Thyroid gland (tissue), 4 donors: ENCODE measurements at regions not wholly inside any gene's neighbourhood (a gene's known extent, or its start where the extent isn't known, plus 50 kb on each side); places are given as distances from the start of the nearest gene placed in this dataset.

Experiments
- DNase-seq, 2 donors: peaks; one replicate each; pipeline ENCODE4 v3.0.0-alpha.2; 2019
- H3K27ac ChIP-seq, 3 donors: fragments of 200-600 bp; sonication (generic); 1 replicate in 2 of 3; 2 replicates in 1 of 3; pipeline ENCODE4 v1.5.1; 2016 to 2019; ENCODE audit warnings: mild to moderate bottlenecking in 1 of 3, moderate library complexity in 1 of 3
- H3K27me3 ChIP-seq: fragments of 200-600 bp; sonication (generic); one replicate; pipeline ENCODE4 v1.5.1; 2019
- H3K36me3 ChIP-seq, 2 donors: fragments of 200-600 bp; sonication (generic); one replicate each; pipeline ENCODE4 v1.5.1; 2016 to 2019
- H3K4me1 ChIP-seq, 2 donors: fragments of 200-600 bp; sonication (generic); one replicate each; pipeline ENCODE4 v1.5.1; 2017 to 2019
- H3K4me3 ChIP-seq, 3 donors: fragments of 200-600 bp; sonication (generic); replicated peaks in 1 of 3; 1 replicate in 2 of 3; 2 replicates in 1 of 3; pipeline ENCODE4 v1.5.1; 2016; ENCODE audit warnings: mild to moderate bottlenecking in 1 of 3
- H3K9me3 ChIP-seq: fragments of 200-600 bp; sonication (generic); one replicate; pipeline ENCODE4 v1.5.1; 2017
- POLR2A ChIP-seq, 2 donors: fragments of 450-650 bp; IDR thresholded peaks; one replicate each; pipeline ENCODE4 v1.6.1; 2017; ENCODE audit warnings: antibody characterized with exemption in 2 of 2, mild to moderate bottlenecking in 2 of 2, moderate library complexity in 1 of 2
- WGBS, 2 donors: methylation state at CpG; one replicate each; pipeline ENCODE4 v1.1.5; 2017; 5-methylcytosine and 5-hydroxymethylcytosine counted together
- intact Hi-C: fragments of 100-400 bp; cut with DNase I; formaldehyde crosslinking; loops from one replicate; pipeline ENCODE4 v1.15.1; 2023
- TF ChIP-seq, protein P1 (sequence below), 6 experiments: fragments of 200-600 bp in 3 of 6; fragments of 450-650 bp in 3 of 6; sonication (generic) in 3 of 6; IDR thresholded peaks; one replicate each; pipeline ENCODE4 v1.5.1; 2016 to 2019; ENCODE audit warnings: antibody characterized with exemption in 6 of 6, mild to moderate bottlenecking in 2 of 6, inconsistent platforms in 1 of 6, moderate library complexity in 1 of 6

DNA sequence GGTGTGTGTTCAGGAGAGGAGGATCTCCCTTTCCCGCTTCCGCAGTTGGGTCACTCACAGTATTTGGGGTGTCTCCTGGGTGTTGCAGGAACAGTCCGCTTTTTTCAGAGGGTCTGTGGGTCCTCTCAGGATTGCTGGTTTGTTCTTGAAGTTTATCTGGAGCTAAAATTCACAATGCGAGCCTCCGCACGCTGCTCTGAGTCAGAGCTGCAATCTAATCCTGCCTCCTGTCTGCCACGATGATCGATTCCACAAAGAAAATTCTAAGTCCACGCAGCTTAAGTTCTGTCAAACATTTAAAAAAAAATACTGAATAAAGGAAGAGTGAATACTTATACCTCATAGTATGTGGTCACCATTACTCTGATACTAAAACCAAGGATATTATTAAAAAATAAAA is 76.5 kb downstream of the RAD51AP2 start:
- Histone ChIP-seq H3K4me3 (no peak overlapping the region), H3K27me3 (no peaks in the 10 kb centered on the region), H3K9me3 (no peaks in the 10 kb centered on the region), H3K36me3 (no peaks in the 10 kb centered on the region), H3K4me1 (no peaks in the 10 kb centered on the region), H3K27ac (no peak overlapping the region)
- no peak for DNase-seq
- intact Hi-C loops, result no loop called here
- TF ChIP-seq, protein P1, sequence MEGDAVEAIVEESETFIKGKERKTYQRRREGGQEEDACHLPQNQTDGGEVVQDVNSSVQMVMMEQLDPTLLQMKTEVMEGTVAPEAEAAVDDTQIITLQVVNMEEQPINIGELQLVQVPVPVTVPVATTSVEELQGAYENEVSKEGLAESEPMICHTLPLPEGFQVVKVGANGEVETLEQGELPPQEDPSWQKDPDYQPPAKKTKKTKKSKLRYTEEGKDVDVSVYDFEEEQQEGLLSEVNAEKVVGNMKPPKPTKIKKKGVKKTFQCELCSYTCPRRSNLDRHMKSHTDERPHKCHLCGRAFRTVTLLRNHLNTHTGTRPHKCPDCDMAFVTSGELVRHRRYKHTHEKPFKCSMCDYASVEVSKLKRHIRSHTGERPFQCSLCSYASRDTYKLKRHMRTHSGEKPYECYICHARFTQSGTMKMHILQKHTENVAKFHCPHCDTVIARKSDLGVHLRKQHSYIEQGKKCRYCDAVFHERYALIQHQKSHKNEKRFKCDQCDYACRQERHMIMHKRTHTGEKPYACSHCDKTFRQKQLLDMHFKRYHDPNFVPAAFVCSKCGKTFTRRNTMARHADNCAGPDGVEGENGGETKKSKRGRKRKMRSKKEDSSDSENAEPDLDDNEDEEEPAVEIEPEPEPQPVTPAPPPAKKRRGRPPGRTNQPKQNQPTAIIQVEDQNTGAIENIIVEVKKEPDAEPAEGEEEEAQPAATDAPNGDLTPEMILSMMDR (IDR thresholded peaks at IDR 0.05), result no peak
- TF ChIP-seq POLR2A (IDR thresholded peaks at IDR 0.05), result no peak
- WGBS, 2 donors, result 89 to 94% methylated on average over 9 of the region's 9 CpGs

DNA sequence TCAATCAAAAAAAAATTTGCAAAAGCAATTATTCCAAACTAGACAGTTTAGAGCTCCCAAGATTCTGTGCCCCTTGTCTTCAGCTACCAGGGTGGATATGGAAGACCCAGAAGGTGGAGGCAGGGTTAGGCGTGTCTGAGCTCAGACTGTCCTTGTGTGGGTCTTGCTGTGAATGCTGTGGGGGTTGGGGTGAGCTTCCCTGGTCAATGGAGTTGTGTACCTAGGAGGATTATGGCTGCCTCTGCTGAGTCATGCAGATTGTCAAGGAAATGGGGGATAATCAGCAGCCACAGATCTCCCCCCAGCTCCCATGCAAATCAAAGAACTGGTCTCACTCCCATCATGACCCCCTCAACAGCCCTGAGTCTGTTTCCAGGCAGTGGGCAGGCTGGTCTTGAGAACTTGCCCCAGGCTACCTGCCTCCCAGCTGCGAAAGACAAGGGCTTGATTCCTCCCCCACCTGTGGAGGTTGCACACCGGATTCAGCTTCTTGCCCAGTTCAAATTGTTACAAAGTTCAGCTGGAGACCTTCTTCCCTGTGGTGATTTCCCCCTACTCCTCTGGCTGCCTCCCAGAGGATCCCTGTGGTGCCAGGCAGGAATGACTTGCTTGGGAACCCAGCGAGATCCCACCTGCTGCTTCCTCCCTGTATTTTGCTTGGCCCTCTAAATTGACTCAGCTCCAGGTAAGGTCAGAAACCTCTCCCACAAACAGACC is 77.0 kb downstream of the RAD51AP2 start:
- H3K9me3 ChIP-seq, result no peaks in the 10 kb centered on the region
- DNase-seq, result no peak
- H3K27ac ChIP-seq, result no peak overlapping the region
- TF ChIP-seq, protein P1 (IDR thresholded peaks at IDR 0.05), result no peak
- TF ChIP-seq POLR2A (IDR thresholded peaks at IDR 0.05), result no peak
- H3K4me3 ChIP-seq, result no peak overlapping the region
- intact Hi-C loops, result no loop called here
- no peaks in the 10 kb centered on the region for H3K36me3 ChIP-seq
- no peaks in the 10 kb centered on the region for H3K27me3 ChIP-seq
- WGBS, 2 donors, result 77 to 93% methylated on average over 3 to 4 of the region's 4 CpGs
- H3K4me1 ChIP-seq, result no peaks in the 10 kb centered on the region

DNA sequence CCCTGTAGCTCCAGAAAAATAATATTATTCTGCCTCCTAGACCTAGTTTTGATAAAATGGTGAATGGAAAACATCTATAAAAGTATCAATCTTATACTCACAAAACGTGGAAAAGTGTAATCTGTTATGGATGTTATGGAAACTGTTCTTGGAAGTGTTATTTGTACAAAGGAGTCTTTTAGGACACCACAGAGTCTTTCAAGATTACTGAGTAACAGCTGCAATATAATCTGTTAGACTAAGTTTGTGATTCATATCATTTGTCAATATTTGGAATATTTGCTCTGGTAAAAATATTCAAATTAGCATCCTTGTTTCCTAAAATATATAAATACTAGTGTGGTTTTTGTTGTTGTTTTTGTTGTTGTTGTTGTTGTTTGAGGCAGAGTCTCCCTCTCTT is 87.9 kb downstream of the RAD51AP2 start:
- intact Hi-C loops, result no loop called here
- Histone ChIP-seq H3K36me3 (no peaks in the 10 kb centered on the region), H3K9me3 (no peaks in the 10 kb centered on the region), H3K27ac (no peak overlapping the region), H3K27me3 (no peaks in the 10 kb centered on the region), H3K4me1 (no peaks in the 10 kb centered on the region), H3K4me3 (no peak overlapping the region)
- TF ChIP-seq, protein P1 (IDR thresholded peaks at IDR 0.05), result no peak
- TF ChIP-seq POLR2A (IDR thresholded peaks at IDR 0.05), result no peak
- no peak for DNase-seq
- 78 to 85% methylated on average over 1 of the region's 1 CpG for WGBS, 2 donors

- H3K4me1 ChIP-seq, result no peaks in the 10 kb centered on the region
- no peaks in the 10 kb centered on the region for H3K9me3 ChIP-seq
- no peaks in the 10 kb centered on the region for H3K36me3 ChIP-seq
- no peak overlapping the region for H3K4me3 ChIP-seq
- 33 to 36% methylated on average over 1 of the region's 1 CpG for WGBS, 2 donors
- TF ChIP-seq POLR2A (IDR thresholded peaks at IDR 0.05), result no peak
- TF ChIP-seq, protein P1 (IDR thresholded peaks at IDR 0.05), result no peak
- H3K27ac ChIP-seq, result no peak overlapping the region
- intact Hi-C loops, result no loop called here
- DNase-seq, result no peak
- H3K27me3 ChIP-seq, result no peaks in the 10 kb centered on the region
Observed at GRCh38 chr2:17429130-17429529, 89.1 kb downstream of the RAD51AP2 start.

DNA sequence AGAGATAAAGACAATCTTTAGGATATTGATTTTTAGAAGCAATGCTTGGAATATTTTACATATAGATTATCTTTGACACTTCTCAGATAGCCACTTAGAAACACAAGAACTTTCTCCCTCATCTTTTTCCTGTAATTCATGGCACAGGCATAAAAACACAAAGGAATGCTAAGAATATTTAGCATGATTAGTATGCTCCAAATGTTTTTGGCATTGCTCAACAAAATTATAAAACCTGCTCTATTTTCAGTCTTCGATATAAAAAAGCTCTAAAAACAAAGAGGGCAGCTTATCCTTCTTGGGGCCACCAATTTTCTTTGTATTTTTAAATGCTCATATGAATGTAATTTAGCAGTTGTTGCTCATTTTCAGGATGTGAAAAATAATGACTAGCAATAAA is 90.8 kb downstream of the RAD51AP2 start:
- Histone ChIP-seq H3K9me3 (no peaks in the 10 kb centered on the region), H3K27ac (no peak overlapping the region), H3K4me3 (no peak overlapping the region), H3K36me3 (no peaks in the 10 kb centered on the region), H3K27me3 (no peaks in the 10 kb centered on the region), H3K4me1 (no peaks in the 10 kb centered on the region)
- intact Hi-C loops, result no loop called here
- TF ChIP-seq, protein P1 (IDR thresholded peaks at IDR 0.05), result no peak
- no peak for TF ChIP-seq POLR2A (IDR thresholded peaks at IDR 0.05)
- 86 to 96% methylated on average over 1 of the region's 1 CpG for WGBS, 2 donors
- no peak for DNase-seq
